ENCODE measurements at regions not wholly inside any gene's neighbourhood (a gene's known extent, or its start where the extent isn't known, plus 50 kb on each side); places are given as distances from the start of the nearest gene placed in this dataset.
"Not testable (repeated sequence)": the region's sequence is repeated elsewhere in the genome, so short reads cannot be mapped to it uniquely, and the experiment has no call there.

DNA sequence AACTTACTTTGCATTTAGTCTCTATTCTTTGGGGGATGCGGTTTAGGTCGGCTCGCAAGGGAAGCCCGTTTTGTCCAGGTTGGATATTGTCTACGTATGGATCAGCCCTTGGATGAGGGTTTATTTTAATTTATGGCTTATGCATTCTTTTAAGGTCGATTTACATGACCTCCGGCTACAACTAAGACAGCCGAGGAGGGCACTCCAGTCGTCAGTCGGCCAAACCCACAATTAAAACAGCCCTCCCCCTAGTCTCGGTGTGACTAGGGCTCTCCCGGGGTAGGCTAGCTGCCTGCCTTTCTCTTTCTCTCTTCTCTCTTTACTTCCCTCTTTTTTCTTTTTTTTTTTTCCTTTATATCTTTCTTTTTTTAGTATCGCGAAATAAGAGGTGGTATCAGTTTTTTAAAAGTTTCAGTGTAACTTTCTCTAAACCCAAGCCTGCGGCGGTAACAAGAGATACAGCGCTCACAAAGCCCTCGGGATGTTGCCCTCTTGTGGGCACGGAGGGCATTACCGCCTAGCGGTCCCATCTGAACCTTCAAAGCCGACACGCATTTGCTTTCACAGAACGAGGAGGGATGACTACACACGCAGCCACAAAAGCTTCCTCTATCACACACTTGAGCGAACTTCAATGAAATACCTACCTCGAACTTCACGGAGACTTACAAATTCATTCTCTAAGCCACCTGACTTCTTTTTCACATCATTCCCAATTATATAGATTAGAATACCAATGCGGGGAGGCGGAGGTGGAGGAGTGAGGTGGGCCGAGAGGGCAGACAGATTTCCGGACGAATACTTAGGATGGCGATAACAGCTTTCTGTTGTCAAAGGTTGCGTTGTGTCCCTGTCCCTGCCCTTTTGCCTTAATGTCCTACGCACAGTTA lies 132.3 kb upstream of the C11orf58 start:
- DNase-seq, result peak; percentile 83

DNA sequence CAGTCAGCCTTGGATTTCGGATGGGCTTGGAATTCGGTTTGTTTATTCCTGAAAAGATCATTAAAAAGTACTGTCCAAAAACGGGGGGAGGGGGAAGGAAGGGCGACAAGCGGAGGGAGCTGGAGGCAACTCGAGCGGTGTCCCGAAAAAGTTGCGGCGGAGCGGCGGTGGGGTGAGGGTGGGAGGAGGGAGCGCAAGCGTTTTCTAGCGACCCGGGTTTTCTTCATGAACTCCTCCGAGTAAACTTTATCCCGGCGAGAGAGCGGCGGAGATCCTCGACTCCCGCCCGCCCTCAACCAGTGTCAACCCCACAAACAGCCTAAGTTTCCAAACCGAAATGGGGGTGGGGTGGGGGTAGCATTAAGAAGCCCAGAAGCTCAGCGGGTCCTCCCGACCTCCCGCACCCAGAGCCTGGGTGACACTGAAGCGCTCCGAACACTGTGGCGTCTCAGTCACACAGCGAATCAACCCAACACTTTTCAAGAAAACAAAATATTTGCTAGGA lies 133.0 kb upstream of the C11orf58 start:
- DNase-seq, result peak; percentile 76

DNA sequence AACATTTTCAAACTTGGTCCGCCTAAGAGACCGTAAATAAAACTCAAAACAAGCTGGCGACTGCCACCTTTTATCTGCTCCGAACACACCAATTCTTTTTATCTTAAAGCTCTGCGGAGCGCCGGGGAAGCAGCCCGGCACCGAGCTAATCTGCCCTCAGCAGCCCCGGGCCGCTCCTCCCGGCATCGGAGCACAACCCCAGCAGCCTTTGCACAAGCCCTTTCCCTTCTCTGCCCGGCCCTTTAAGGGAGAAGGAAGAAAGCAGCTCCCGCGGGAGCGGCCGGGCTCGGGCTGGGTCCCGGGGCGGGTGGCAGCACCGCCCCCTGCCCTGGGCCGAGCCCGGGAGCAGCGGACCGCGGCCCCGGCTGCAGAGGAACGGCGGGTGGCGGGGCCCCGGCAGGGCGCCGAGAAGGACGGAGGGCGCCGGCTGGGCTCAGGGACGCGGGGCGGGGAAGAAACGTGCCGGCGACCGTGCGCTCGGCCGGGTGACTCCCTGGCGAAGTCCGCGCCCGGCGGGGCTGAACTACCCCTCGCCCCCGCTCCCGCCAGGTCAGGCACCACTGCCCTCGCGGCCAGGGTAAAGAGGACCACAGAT lies 133.6 kb upstream of the C11orf58 start:
- DNase-seq, result peak; percentile 86

DNA sequence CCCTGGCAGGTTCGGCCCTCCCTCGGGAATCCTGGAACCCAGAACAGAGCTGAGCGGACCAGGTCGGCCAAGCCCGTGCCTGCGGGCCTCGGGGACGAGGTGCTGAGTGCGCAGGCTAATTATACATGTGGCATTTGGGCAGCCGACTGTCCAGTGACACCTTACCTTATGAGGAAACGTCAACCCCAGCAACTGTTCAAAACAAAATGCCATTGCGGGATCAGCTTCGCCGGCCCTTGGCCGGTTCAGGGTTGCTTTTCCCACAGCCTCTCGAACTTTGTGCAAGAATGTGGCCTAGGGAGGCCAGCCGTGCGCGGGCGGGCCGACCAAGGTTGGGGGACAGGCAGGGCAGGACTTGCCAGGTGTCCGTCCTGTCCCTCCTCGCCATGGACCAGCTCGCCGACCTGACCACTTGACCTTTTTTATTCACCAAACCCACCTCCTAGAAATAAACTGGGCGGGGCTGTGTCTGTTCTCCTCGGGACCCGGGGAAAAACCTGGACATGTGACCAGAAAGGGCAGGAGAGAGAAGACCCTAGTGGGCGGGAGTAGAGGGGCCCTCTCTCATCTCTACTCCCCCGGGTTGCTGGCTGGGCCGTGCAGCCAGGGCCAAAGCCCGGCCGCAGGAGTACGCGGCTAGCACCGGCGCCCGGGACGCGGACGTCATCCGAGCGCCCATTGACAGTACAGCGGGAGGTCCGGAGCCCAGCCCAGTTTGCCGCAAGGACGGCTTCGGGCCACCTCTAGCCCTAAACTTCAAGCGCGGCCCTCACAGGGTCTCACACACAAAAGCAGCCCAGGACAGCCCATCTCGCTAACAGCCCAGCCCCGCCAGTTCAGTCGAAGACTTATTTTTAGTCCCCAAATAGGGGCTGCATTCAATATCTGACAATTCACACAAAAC lies 134.3 kb upstream of the C11orf58 start:
- peak; percentile 76 for DNase-seq

DNA sequence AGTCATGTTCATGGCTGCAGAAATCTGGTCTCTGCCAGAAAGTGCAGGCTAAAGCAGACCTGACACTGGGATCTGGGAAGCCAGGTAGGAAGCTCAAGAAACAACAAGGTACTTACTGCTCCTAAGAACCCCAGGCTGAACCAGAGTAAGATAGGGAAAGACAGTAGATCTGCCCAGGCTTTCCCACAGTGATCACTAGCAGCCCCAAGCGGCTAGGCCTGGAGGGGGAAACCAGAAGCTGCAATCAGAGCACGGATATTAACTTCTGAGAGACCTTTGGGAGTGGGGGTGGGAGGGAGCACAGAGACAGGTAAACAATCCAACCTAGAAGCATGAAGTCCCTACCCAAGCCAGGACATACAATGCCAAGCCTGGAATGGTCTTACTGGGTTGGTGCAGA lies 135.2 kb upstream of the C11orf58 start:
- no peak for DNase-seq

DNA sequence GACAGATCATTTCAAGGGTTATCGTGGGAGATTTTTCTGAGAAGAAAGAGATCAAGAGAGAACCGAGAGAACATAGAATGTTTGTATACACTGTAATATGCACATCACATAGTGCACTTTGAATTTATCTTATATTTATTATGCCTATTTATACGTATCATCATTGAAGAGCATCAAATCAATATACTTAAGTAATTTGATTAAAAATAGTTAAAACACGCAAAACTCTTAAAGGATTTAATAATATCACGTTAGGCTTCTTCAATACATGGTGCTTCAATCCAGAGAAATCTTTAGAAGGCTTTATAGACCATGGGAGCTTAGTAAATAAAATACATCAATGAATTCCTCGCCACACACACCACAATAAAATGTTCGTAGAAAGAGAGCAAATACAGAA lies 139.5 kb upstream of the C11orf58 start:
- DNase-seq, result no peak

DNA sequence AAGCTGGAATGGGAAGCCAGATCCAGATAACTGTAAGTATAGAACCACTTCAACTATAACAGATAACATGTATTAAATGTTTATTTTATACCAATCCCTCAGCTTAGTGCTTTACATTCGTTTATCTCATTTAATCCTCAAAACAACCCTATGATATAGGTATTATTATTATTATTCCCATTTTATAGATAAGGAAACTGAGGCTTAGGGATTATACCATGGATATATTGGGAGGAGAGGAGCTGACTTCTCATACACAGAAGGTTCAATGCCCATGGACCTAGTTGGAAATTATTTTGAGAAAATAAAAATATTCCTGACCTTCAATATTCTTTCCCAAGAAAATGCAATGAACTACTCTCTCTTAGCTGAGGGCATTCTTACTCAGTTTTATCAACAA lies 140.4 kb upstream of the C11orf58 start:
- no peak for DNase-seq

DNA sequence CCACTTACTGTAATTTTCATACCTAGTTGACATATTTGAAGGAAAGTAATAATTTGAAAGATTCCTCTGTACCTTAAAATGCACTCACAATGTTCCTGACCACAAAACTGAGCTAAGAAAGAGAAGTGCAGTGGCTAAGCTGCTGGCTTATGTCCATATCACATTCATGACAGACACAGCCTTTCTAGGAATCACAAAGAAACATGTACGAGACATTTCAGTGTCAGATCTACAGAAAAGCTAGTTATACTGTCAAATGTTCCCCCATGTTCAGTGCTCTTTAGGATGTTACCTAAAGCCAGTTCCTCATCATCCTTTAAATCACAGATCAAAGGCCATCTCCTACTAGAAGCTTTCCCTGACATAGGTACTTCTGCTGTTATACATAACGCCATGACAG lies 142.2 kb upstream of the C11orf58 start:
- no peak for DNase-seq

DNA sequence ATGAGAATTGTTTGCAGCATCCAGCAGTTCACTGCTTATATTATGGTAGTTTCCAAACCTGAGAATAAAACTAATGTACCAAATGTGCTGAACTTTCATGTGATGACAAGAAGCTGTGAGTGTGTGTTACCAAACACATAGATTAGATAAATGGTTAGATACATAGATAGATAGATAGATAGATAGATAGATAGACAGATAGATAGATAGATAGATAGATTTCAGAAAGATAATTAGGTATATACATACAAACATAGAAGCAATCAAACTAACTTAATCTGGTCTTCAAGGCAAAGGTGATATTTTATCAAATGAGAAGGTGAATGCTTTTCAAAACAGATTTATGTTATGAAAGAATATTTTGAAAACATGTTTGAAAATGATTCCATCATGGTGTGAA lies 147.3 kb upstream of the C11orf58 start:
- no peak for DNase-seq

DNA sequence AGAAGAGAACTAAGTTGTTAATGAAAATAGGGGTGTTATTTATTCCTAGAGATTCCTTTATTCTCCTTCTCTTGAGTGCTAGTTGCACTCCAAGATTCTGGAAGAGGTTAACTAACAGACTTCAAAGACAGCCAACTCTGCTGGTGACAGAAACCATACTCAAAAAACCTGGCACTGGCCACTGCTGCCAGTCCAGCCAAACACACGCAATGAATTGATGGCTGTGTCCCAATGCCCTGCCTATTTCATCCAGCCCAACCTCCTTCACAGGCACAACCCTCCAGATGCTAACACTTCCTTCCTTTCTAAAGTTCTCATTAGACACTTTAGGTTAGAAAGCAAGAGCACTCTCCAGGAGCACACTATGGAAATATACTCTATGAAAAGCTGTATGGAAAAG lies 150.8 kb upstream of the C11orf58 start:
- no peak for DNase-seq

DNA sequence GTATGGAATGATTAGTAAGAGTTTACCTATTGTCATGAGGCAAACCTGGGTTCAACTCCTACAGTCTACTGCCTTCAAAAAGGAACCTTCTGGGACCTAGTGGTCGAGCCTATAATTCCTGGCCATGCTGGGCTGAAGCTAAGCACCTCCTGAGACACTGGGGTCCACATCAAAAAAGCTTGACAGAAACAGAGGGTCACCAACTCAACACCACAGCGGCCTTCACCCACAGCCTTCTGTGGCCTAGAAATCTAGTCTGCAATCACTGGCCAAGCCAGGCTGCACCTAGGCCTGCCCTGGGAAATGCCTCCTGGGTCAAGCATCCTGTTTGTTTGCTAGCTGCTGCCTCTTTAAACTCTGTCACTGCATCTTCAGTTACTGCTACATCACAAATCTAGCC lies 153.9 kb upstream of the C11orf58 start:
- no peak for DNase-seq

DNA sequence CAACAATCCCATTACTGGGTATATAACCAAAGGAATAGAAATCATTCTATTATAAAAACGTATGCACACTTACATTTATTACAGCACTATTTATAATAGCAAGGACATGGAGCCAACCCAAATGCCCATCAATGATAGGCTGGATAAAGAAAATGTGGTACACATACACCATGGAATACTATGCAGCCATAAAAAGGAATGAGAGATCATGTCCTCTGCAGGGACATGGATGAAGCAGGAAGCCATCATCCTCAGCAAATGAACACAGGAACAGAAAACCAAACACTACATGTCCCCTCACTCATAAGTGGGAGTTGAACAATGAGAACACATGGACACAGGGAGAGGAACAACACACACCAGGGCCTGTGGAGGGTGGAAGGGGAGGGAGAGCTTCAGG lies 157.4 kb upstream of the C11orf58 start:
- DNase-seq, result not testable (repeated sequence)

DNA sequence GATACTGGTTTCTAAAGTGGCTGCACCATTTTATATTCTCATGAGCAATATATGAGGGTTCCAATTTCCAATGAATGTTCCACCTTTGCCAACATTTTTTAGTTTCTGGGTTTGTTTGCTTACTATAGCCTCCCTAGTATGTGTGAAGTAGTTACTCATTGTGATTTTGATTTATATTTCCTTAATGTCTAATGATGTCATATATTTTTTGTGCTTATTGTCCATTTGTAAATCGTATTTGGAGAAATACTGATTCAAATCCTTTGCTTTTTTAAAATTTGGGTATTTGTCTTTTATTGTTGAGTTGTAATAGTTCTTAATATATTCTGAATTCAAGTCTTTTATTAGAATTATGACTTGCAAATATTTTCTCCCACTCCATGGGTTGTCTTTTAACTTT lies 161.0 kb upstream of the C11orf58 start:
- no peak for DNase-seq

DNA sequence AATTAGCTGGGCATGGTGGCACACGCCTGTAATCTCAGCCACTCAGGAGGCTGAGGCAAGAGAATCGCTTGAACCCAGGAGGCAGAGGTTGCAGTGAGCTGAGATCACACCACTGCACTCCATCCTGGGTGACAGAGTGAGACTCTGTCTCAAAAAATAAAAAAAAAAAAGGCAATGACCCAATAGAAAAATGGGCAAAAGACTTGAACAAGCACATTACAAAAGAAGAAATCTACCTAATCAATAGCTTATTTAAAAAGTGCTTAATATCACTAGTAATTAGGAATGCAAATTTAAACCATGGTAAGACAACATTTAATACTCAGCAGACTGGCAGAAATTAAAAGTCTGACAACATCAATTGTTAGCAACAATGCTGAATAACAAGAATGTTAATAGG lies 163.6 kb upstream of the C11orf58 start:
- not testable (repeated sequence) for DNase-seq

DNA sequence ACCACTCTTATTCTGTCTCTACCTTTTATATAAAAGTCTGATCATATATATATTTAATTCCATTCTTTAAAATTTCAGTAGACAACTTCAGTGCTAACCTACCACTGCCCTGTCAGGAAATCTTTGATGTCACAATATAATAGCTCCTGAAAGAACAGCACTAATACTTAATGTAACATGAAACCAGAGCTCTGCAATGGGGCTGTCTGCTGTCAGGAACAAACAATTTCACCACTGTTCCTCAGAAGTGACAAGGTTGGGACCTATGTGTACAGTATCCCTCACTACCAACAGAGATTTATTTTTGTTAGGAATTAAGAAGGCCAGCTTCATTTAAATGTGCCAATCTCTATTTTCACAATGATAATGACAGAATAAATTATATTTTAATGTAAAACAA lies 165.5 kb upstream of the C11orf58 start:
- no peak for DNase-seq

DNA sequence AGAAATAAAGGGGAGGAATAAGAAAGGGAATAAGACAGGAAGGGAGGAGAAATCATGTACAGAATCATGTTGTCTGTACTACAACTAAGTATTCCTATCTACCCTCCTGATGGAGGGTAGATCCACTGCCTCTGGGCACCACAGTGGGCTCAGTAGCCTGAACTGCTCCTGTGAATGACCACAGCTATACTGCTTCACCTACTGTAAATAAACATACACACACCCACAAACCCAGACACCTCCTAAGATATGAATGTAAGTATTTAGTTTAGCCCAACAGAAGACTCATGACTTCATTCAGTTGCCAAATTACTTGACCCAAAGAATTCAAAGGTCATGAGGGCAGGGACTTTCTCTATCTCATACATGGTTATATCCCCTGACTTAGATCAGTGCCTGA lies 177.3 kb upstream of the C11orf58 start:
- no peak for DNase-seq

DNA sequence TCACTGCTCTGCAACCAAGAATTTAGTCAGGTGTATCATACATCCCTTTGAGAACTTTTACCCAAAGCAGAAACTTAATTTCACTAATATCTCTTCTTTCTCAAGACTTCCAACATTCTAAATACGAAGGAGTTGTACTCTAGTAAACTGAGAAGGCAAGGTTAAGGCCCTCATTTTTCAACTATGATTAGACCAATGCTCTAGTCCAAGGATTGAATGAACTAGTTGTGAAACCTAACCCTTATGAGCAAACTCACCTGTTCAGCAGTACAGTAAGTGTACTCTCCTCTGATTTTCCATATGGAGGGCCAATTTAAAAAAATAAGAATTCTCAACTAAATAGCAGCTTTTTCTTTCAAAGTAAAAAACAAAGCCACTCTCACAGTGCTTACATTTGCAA lies 180.0 kb upstream of the C11orf58 start:
- no peak for DNase-seq

DNA sequence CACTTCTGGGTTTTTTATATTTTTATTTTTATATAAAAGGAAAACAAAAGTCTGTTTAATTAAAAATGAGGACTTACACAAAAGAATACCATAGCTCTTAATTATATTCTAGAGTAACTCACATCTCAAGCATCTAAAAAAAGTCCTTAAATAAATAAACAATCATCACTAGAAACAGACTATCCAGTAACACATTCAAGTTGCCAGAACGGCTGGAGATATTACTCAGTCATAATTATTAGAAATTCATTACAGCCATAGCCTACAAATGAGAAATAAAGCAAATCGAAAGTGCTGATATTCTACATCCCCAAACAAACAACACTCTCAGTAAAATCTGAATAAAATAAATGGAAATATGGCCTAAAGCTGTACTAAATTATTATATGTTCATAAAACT lies 182.5 kb upstream of the C11orf58 start:
- DNase-seq, result no peak

DNA sequence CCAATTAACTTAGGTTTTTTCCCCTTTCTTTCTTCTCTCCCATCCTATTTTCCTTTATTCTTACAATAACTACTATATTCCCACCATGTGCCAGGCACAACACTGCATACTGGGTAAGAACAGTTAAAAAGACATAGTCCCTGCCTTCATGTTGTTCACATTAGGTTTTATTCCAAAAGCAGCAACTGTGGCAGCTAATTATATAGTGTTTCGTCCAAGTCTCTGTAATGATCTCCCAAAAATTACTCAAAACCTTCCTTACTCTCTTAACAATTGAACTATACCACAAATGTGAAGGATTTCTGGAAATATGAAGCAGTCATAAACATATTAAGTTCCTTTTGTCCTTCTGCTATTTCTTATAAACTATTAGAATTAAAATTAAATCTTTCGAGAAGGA lies 184.1 kb upstream of the C11orf58 start:
- no peak for DNase-seq

DNA sequence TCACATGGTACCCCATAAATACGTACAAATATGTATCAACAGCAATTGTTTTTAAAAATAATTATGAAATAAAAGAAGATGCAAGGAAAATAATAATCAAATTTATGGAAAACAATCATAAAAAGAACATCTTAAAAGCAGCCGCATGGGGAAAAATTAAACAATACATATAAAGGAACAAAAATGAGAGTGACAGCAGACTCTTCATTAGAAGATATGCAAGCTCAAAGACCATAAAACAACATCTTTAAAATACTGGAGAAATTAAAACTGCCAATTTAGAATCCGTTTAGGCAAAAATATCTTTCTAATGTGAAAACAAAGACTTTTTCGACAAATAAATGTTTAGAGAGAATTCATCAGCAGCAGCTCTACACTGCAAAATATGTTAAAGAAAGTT lies 190.6 kb upstream of the C11orf58 start:
- no peak for DNase-seq

DNA sequence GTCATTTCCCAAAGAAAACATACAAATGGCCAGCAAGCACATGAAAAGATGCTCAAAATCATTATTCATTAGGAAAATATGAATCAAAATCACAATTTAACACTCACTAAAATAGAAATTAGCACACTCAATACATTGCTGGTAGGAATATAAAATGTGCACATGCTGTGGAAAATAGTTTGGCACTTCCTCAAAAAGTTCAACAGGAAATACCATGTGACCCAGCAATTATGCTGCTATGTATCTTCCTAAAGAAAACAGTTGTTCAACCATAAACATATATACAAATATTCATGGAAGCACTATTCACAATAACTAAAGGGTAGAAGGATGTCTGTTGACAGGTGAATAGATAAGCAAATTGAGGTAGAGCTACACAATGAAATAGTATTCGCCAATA lies 187.3 kb upstream of the SOX6 start:
- DNase-seq, result no peak

DNA sequence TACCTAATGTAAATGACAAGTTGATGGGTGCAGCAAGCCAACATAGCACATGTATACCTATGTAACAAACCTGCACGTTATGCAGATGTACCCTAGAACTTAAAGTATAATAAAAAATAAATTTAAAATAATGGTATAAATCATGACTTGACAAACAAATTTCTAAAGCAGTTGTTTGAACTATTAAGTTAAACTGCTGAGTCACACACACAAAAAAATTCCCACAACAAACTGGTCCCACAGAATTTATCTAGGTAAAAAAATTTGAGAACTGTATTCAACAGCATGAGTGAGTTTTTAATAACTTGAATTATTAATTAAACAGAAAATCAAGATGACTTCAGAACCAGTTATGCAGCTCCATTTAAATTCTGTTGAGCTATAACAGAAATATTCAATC lies 186.0 kb upstream of the SOX6 start:
- no peak for DNase-seq

DNA sequence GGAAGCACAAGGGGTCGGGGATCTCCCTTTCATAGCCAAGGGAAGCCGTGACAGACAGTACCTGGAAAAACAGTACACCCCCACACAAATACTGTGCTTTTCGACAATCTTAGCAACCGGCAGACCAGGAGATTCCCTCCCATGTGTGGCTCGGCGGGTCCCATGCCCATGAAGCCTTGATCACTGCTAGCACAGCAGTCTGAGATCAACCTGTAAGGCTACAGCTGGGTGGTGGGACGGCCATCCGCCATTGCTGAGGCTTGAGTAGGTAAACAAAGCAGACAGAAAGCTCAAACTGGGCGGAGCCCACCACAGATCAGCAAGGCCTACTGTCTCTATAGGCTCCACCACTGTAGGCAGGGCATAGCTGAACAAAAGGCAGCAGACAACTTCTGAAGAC lies 180.2 kb upstream of the SOX6 start:
- DNase-seq, result no peak

Data from right kidney (tissue), 1 donor.